IPS-NIHi11 (cell line): ENCODE measurements at regions not wholly inside any gene's neighbourhood (a gene's known extent, or its start where the extent isn't known, plus 50 kb on each side); places are given as distances from the start of the nearest gene placed in this dataset.
"Not testable (repeated sequence)": the region's sequence is repeated elsewhere in the genome, so short reads cannot be mapped to it uniquely, and the experiment has no call there.

ENCODE experiments used
- DNase-seq: peaks from one replicate; pipeline ENCODE4 v3.0.0; 2012; ENCODE audit warnings: mixed read lengths, low spot score

DNA sequence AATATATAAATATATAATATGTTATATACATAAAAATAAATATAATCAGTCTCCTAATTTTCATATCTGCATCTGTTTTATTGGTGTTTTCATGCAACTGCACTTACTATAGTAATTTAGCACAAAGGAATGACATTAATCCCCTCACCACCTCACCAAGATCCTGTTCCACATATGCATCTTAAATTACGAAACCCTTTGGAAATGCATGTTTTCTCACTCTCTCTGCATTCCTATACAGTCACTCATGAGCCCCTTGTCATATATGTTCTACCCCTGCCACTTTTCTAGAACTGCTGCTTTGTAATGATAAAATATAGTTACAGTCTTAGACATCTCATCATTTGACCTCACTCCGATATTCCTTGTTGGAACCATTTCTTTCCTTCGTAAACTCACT, 728.7 kb upstream of the SLIT2 start:
- no peak for DNase-seq

DNA sequence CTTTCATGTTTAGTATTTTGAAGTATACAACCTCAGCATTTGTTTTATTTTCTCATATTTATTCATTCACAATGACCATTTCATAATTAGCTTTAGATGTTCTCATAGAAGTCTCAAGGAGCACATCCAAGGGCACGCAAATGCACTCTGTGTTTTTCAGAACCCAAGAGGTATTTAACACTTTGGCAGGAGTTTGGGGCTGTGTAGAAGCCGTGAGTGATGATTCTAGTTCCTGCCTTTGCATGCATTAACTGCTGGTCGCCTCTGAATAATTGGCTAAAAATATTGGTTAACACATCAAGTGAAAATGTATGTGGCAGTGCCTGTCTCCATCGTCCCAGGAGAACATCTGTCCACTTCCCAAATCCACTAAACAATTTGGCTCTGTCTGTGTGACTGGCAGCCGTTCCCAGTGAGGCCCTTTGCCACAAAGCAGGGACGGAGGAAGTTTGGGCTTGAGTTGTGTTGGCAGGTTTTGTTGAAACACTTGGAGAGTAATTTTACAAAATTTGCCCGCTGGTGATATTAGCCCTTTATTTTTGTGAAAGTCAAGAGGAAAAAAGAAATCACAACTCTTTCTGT, 730.7 kb upstream of the SLIT2 start:
- DNase-seq: no peak

DNA sequence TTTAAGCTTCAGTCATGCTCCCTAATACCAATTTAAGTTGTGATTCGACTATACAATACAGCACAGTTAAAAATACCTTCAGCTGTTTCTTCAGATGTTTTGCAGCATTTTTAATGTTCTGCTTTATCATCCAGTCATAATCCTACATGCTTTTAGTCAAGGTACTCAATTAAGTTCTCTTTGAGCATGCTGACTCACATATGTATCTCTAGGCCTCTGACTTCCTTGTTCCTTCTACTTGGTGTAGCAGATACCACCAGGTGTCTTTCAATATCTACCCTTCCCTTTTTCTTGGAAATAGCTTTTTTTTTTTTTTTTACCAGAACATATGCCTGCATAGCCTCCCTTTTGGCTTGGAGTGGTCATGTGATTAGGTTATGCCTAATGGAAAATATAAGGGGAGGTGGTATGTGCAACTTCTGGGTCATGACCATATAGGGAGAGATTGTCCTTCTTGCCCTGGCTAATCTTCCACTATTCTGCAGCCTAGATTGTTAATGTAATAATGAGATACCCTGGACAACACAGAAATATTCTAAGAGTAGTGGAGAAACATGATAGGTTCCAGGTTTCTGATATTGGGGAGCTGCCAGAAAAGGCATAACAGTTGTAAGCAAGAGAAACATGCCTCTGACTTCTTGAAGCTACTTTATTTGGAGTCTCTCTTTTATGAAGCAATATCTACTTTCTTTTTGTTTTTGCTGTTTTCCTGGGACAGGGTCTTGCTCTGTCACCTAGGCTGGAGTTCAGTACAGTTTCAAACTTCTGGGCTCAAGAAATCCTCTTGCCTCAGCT, 737.2 kb upstream of the SLIT2 start:
- DNase-seq: no peak

DNA sequence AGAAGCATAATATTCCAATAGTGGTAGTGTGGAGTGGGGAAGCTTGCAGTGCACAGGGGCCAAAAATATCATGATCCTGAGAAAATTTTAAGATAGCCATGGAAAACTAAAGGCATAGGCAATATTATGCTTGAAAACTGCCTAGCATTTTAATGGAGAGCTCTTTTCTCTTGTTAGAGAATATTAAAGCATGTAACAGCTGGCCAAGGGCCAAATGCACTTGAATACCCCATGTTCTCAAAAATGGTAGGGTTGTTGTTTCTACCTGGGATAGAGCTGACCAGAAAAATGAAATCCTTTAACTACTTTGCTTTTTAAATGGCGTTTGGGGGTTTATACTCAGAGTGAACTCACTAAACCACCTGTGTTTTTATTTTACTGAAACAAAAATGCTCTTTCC, 739.6 kb upstream of the SLIT2 start:
- DNase-seq: no peak

DNA sequence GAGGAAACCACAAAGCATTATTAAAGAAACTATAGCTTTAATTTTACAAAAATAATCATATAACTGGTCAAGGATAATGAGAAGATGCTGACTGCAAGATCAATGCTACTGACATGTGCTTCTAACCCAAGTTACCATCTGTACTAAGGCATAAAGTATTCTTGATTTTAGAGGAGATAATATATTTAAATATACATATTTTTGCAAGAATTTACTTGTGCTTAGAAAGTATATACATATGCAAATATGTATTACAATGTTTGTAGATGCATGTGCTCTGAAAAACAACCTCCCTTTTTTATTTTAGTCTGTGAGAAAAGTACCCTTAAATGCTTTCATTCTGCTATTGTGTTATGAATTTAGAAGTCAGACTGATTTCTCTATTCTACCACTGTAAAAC, 740.7 kb upstream of the SLIT2 start:
- no peak for DNase-seq

DNA sequence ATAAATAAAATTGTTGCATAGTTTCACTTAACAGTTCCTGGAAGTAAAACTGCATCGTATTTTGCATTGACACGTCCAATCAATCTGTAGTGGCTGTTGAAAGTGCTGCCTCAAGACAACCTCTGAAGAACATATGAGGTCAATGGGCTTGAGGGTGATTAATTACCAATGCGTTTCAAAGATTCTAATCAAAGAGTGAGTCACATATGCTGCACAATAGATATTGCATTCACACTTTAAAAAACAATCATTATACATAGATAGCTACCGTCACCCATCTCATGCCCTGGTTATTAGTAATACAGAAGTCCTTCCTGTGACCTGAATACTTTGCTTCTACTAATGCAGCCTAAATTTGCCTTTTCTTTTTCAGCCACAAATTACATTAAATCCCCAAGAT, 743.3 kb upstream of the SLIT2 start:
- no peak for DNase-seq

DNA sequence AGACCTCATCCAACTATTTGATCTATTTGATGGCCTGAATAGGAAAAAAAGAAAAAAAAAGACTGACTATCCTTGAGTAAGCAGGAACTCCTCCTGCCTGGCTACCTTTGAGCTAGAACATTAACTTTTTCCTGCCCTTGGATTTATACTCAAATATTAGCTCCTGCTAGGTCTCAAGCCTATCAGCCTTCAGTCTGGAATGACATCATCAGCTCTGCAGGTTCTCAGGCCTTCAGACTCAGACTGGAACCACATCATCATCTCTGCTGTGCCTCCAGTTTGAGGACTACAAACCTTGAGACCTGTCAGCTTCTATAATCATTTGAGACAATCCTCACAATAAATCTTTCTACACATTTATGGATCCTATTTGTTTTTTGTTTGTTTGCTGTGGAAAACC, 754.0 kb upstream of the SLIT2 start:
- DNase-seq: no peak

DNA sequence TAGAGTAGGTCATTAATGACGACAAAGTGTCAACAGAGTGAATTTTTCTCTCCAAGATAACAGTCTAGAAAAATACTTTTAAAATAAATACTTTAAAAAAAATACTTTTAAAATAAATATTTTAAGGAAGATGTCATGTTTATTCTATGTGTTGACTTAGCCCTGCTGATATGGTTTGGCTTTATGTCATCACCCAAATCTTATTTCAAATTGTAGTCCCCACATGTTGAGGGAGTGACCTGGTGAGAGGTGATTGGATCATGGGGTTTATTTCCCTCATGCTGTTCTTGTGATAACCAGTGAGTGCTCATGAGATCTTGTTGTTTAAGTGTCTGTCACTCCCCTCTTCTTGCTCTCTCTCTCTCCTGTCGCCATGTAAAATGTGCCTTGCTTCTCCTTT, 754.9 kb upstream of the SLIT2 start:
- DNase-seq: no peak

DNA sequence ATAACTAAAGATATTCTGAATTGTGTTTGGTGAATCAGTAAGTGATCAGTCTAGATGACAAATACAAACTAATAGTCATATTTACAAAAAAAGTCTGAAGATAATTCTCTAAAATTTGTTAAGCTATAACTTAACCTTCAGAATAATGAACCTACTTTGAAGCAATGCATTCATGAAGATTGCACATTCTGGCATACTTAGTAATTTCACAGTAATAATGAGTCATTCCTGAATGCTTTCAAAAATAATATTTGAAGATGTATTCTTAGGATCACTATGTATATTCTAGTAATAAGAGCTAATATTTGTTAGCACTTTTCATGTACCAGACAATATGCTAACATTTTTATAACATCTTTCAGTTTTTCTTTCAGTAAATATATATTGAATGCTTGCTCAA, 756.7 kb upstream of the SLIT2 start:
- no peak for DNase-seq

DNA sequence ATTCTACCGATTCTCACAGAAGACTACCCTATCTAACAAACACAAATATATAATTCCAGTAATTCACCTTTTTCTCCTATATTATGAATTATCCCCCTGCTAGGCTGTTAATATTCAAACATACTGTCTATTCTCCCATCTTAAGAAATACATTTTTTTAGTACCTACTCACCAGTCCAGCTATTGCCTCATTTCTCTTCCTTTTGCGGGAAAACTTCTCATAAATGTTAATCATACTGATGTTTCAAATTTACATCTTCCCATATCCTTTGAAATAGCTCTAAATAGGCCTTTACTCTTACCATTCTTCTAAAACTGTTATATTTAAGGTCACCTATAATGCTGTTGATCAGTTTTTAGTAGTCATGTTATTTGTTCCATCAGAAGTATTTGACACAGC, 759.1 kb upstream of the SLIT2 start:
- no peak for DNase-seq

DNA sequence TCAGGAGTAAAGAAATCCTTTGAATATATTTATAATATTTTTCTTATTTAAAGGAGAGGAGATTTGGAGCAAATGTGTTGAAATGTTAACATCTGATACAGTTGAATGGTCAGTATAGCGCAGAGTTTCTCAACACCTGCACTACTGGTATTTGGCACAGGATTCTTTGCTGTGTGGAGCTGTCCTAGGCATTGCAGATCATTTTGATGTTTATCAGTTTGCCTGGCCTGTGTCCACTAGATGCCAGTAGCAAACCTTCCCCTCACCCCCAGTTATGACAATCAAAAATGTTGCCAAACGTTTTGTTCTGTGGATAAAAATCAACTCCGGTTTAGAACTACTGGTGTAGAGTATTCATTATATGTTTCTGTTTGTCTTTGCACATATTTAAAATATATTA, 765.3 kb upstream of the SLIT2 start:
- peak; percentile 10 for DNase-seq

DNA sequence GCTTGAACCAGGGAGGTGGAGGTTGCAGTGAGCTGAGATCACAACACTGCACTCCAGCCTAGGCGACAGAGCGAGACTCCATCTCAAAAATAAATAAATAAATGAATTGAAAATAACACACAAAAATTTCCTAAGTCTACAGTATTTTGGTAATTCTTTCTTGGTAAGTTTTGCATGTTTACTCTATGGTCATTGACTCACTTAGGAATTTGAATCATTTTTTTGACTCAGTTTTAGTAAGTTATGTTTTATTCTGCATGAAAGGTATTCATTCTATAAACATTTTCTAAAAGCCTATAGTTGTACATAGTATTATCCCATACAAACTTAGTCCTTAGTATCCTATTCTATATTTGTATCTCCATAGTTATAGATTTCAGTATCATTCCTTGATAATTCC, 772.9 kb upstream of the SLIT2 start:
- DNase-seq: no peak

DNA sequence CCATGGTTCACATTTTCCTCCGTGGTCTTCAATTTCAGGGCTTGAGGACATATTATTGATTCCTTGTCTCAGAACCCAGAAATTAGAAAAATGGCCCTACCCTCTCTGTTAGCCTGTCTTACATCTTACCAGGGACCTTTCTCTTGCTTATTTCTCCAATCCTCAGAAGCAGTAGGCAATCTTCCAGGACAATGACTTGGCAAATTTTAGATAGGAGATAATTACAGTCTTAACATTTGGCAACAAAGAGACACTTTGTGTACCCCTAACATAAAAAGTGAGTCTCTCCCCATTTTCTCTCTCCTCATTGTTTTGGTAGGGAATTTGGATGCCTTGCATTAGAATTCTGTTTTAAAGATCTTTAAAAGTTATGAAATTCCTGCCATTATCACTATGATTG, 778.1 kb upstream of the SLIT2 start:
- DNase-seq: no peak

DNA sequence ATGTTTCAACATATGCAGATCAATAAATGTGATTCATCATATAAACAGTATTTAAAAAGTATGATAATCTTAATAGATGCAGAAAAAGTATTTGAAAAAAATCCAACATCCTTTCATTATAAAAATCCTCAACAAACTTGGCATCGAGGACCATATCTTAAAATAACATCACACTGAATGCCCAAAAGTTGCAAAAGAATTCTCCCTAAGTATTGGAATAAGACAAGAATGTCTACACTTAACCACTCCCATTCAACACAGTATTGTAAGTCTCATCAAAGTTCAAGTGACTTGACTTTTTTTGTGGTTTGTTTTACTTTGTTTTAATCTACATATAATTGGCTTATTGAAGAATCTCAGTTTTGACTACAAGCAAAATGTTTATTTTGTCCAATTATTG, 779.0 kb upstream of the SLIT2 start:
- DNase-seq: no peak

DNA sequence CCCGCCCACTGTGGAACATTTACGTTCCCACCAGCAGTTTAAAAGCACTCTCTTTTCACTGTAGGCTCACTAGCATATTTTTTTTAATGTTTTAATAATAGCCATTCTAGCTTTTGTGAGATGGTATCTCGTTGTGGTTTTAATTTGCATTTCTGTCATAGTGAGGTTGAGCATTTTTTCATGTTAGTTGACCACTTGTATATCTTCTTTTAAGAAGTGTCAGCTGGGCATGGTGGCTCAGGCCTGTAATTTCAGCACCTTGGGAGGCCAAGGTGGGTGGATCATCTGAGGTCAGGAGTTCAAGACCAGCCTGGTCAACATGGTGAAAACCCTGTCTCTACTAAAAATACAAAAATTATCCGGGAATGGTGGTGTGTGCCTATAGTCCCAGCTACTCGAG, 781.7 kb upstream of the SLIT2 start:
- DNase-seq: not testable (repeated sequence)

DNA sequence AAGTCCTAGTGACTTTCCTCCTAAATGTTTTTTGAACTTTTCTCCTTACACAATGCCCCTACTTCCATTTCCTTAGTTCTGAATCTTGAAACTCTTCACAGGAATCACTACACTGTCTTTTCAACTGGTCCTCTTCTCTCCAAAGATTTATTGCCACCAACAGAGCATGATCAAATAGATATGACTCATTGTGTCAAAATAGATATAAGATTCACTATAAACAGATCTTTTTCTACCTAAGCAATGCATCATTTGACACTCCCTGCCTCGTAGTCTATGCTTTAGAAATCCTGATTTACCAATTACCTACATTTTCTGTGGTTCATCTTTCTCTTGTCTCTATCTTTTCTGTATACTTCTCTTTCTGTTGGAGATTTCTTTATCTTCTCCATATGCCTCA, 789.6 kb upstream of the SLIT2 start:
- no peak for DNase-seq

DNA sequence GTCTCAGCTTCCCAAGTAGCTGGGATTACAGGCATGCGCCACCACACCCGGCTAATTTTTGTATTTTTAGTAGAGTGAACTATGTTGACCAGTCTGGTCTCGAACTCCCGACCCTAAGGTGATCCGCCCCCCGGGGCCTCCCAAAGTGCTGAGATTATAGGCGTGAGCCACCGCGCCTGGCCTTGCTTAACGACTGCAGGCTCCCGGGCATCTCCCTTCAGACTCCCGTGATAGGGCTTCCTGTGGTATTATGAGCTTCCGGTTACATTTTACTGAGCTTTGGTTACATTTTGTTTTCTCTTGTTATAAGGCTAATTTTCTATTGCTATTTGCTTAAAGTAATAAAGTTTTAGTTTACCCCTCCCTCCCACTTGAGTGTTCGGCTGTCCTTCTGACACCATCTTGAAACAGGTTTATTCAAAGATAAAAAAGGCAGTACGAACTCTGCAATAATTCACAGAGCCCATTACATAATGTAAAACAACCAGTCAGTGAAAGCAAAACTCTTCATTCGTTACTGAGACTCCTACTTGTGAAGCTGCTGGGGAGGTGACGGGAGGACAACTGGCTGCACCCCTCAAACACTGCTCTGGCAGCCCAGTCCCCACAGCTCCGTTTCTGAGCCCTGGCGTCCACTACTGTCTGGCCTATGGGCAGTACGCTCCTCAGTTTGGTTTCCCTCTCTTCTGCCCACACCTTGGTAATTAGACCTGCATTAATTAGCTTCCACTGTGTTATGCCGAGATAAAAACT, 795.7 kb upstream of the SLIT2 start:
- no peak for DNase-seq

DNA sequence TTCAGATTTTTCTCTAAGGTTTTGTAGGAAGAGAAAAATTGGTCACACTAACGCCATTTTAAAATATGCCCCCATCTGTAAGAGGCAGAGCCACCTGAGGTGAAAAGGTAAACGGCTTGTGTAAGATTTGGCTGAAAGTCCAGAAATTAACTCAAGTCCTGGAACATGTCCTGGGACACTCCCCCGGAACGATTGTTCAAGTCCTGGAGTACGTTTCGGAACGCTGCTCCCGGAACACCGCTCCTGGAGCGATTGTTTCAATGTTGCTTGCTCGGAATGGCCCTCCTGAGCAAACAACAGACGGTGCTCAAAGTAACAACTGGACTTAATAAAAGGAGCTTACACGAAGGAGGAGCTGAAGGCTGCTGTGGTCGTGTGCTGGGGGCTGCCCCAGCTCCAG, 796.5 kb upstream of the SLIT2 start:
- no peak for DNase-seq

DNA sequence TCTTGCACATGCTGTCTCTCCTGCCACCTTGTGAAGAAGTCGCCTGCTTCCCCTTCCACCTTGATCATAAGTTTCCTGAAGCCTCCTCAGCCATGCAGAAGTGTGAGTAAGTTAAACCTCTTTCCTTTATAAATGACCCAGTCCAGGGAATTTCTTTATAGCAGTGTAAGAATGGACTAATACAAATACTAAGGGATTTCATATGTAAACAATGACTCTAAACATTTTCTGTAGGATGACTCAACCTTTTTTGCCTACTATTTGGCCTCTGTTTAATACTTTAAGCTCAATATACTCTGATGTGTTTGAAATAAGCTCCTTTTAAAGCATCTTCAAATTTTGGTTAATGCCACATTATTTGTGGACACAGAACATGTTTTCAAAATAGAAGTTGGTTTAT, 813.5 kb upstream of the SLIT2 start:
- no peak for DNase-seq

DNA sequence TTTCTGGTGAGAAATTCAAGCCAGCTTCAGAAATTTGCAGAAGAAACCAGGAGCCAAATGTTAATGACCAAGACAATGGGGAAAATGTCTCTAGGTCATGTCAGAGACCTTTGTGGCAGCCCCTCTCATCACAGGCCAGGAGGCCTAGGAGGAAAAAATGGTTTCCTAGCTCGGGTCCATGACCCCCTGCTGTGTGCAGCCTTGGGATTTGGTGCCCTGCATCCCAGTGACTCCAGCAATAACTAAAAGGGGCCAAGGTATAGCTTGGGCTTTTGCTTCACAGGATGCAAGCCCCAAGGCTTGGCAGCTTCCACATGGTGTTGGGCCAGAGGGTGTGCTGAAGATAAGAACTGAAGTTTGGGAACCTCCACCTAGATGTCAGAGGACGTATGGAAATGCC, 814.7 kb upstream of the SLIT2 start:
- DNase-seq: no peak

DNA sequence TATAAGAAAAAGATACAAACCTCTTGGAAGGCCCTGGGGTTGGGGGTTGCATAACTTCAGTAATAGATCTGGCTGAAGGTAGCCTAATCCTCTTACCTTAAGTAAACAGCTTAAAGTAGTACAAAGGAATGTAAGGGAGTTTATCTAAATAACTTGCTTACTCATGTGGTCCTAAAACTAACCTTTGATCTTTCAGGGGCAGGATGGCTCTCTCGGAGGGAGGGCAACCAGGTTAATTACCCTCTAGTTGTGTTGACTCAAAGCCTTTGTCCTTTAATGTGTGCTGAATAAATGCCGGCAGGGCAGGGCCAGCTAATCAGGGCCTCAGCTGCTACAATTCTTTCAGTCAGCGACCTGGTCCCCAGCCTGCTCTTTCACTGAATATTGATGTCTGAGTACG, 822.0 kb upstream of the SLIT2 start:
- DNase-seq: peak; percentile 34

DNA sequence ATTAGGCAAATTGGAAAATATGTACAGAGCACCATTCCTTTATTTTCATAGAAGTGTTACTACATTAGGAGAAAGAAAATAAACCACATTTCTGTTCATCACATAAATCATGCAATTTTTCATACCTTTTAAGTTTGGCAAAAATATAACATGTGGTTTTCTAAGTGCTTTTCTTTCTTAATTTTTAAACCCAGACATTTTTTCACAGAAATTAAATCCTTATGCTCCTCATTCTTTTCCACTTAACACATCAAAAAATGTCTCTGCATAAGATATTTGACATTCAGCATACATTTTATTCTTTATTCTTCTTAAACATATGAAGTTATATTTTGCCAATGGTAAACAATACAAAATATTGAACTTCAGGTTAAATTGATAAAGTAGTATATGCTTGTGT, 826.6 kb upstream of the SLIT2 start:
- no peak for DNase-seq

DNA sequence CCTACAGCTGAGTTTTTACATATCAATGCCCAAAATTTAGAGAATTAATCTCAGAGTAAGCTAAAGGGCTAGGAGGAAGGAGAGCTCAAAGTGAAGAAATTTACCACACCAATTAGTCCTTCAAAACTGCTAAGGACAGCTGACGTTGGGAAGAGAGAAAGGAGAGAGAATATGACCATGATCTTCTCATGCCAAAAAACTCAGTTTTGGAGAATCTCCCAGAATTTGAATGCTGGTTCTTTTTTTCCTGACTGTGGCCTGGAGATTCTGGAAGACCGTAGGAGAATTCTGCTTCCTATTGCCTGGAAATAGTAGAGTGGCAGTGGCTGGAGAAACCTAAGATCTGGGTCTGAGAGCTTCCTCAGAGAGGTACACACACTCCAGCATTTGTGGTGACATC, 834.4 kb upstream of the SLIT2 start:
- no peak for DNase-seq

DNA sequence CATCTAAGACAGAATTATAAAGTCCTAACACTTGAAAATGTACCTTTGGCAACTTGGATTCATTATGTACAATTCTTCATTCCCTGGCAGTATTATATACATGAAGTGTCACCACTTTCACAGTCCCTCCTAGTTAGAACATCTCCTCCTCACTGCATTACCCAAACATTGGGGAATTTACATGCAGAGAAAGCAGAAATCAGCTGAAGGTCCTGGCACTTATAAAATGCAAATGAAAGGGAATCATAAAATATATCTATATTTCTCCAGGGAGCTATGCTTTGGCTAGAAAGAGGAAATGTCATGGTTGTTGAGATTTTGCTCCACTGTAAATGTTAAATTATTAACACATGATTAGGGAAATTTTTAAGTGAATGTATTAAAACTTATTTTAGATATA, 835.6 kb upstream of the SLIT2 start:
- DNase-seq: no peak
